Left lung (tissue), 4 donors: ENCODE measurements at regions not wholly inside any gene's neighbourhood (a gene's known extent, or its start where the extent isn't known, plus 50 kb on each side); places are given as distances from the start of the nearest gene placed in this dataset.

Experiments used
- ATAC-seq: fragments of 200-7000 bp; cut with Tn5 transposase; one replicate; pipeline ENCODE4 v1.9.1; 2020; ENCODE audit warnings: moderate library complexity
- DNase-seq, 4 donors: peaks; one replicate each; pipeline ENCODE4 v3.0.0-alpha.2; 2013 to 2020
- H3K27ac ChIP-seq, 2 donors: fragments of 200-600 bp; sonication (generic) in 1 of 2; one replicate each; pipeline versions ENCODE4 v1.5.0 to v1.8.0; 2020 to 2021
- H3K27me3 ChIP-seq, 2 donors: fragments of 200-600 bp; sonication (generic) in 1 of 2; one replicate each; pipeline versions ENCODE4 v1.5.0 to v1.8.0; 2020 to 2021
- H3K36me3 ChIP-seq, 2 donors: fragments of 200-600 bp; sonication (generic) in 1 of 2; one replicate each; pipeline versions ENCODE4 v1.5.0 to v1.8.0; 2020 to 2021
- H3K4me1 ChIP-seq, 2 donors: fragments of 200-600 bp; one replicate each; pipeline ENCODE4 v1.8.0; 2021
- H3K4me3 ChIP-seq, 2 donors: fragments of 200-600 bp; sonication (generic) in 1 of 2; one replicate each; pipeline versions ENCODE4 v1.5.0 to v1.8.0; 2020 to 2021; ENCODE audit warnings: mild to moderate bottlenecking in 1 of 2
- H3K9me3 ChIP-seq, 2 donors: fragments of 200-600 bp; sonication (generic) in 1 of 2; one replicate each; pipeline versions ENCODE4 v1.5.0 to v1.8.0; 2020 to 2021
- CTCF ChIP-seq, 2 donors: fragments of 200-600 bp; sonication (generic) in 1 of 2; IDR thresholded peaks; one replicate each; pipeline versions ENCODE4 v1.5.0 to v1.8.0; 2021; ENCODE audit warnings: antibody characterized with exemption in 2 of 2
- intact Hi-C, 2 donors: fragments of 100-400 bp; cut with DNase I; formaldehyde crosslinking; loops; one replicate each; pipeline versions ENCODE4 v1.11.2 to v1.14.2; 2022
- donor health status: DM: no; HTN: yes; CAD: no.
- donor health status: DM: no; HTN: no; CAD: no.

GRCh38 chr4:31360786-31361185 lies 640.6 kb downstream of the PCDH7 start:
- Histone ChIP-seq H3K36me3 (no peaks in the 10 kb centered on the region), H3K4me3 (no peak overlapping the region), H3K4me1 (no peaks in the 10 kb centered on the region), H3K27me3 (no peaks in the 10 kb centered on the region), H3K9me3 (peaks cover 0 to 2% of the 10 kb centered on the region in 2 donors), H3K27ac (no peak overlapping the region)
- DNase-seq (peak in 2 of 4 donors; percentile 74 to 81), ATAC-seq (peak; percentile 27)
- no peak for TF ChIP-seq CTCF (IDR thresholded peaks at IDR 0.05)
- intact Hi-C loops: no loop called here

DNA sequence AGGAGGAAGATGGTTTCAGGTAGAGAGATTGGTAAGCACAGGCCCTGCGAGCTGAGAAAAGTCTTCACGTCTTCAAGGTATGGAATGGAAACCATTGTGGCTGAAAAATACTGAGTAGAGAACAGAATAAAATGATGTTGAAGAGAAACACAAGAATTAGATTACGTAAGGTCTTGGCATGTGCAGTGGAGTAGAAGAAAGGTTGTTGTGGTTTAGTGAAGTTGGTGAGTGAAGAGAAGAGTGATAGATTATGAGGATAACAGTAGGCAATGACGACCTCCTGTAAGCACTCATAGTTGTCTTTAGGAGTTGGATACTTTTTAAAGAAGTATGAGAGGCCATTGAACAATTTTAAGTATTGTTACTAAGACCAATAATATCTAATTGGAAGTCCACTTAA lies 642.6 kb downstream of the PCDH7 start:
- ATAC-seq: no peak
- no peaks in the 10 kb centered on the region for H3K9me3 ChIP-seq
- no peak overlapping the region for H3K27ac ChIP-seq
- no peaks in the 10 kb centered on the region for H3K36me3 ChIP-seq
- H3K4me1 ChIP-seq: no peaks in the 10 kb centered on the region
- intact Hi-C loops: no loop called here
- no peak for TF ChIP-seq CTCF (IDR thresholded peaks at IDR 0.05)
- no peak for DNase-seq
- no peaks in the 10 kb centered on the region for H3K27me3 ChIP-seq
- no peak overlapping the region for H3K4me3 ChIP-seq

DNA sequence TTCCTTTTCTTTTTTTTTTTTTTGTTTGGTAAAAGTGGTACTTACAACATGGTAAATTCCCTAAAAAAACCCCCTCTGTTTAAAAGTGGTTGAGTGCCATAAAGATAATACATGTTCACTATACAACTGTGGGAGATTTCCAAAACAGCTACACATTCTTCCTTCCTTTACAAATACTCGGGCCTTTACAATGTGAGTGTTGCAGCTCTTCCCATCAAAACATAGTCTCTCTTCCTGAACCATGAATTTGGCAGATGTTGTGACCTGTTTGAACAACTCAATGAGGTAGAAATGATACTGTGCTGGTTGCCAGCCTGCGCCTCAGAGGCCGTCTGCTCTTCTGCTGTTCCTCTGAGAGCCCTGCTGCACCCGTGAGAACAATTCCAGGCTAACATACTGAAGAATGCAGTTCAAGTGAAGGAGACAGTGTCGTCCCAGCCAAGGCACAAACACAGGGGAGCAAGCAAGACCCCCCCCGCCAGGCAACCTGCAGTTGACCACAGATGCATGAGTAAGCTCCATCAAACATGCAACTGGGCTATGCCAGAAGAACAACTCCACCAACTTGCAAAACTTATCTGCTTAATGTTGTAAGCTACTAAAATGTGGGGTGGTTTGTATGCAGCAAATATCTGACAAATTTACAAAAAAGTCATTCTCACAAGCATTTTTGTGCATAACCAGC lies 645.0 kb downstream of the PCDH7 start:
- H3K4me3 ChIP-seq: no peak overlapping the region
- intact Hi-C loops: no loop called here
- no peaks in the 10 kb centered on the region for H3K4me1 ChIP-seq
- no peaks in the 10 kb centered on the region for H3K36me3 ChIP-seq
- no peak overlapping the region for H3K27ac ChIP-seq
- ATAC-seq: no peak
- DNase-seq: peak in 1 of 4 donors; percentile 28
- no peak for TF ChIP-seq CTCF (IDR thresholded peaks at IDR 0.05)
- H3K9me3 ChIP-seq: no peaks in the 10 kb centered on the region
- H3K27me3 ChIP-seq: no peaks in the 10 kb centered on the region

GRCh38 chr4:31366041-31366440 lies 645.9 kb downstream of the PCDH7 start:
- Histone ChIP-seq H3K4me1 (no peaks in the 10 kb centered on the region), H3K36me3 (no peaks in the 10 kb centered on the region), H3K9me3 (no peaks in the 10 kb centered on the region), H3K27ac (no peak overlapping the region), H3K27me3 (no peaks in the 10 kb centered on the region), H3K4me3 (no peak overlapping the region)
- no peak for DNase-seq
- intact Hi-C loops: no loop called here
- no peak for ATAC-seq
- no peak for TF ChIP-seq CTCF (IDR thresholded peaks at IDR 0.05)

DNA sequence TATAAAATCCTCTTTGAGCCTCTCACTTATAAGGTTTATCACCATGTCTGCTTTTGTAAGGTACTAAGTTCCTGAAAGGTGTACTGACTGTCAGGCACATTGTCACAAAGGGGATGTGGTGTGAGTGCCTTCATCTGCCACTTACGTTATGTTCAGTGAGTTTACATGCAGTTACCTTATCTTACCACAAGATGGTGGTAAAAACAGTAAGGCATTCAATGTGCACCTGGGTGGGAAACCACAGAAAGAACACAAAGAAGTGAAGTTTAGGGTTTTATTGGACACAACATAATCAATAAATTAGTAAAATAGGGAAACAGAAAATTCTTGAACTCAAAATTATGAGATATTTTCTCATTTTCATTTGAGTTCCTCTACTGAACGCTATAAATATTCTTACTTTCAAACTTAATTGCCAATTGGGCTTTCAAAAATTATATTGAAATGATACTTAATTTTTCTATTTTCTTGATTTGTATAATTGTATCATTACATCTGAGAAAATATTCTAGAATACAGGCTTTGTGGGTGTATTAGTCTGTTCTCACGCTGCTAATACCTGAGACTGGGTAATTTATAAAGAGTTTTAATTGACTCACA lies 650.8 kb downstream of the PCDH7 start:
- intact Hi-C loops: no loop called here
- Histone ChIP-seq H3K36me3 (no peaks in the 10 kb centered on the region), H3K27ac (no peak overlapping the region), H3K4me3 (no peak overlapping the region), H3K4me1 (no peaks in the 10 kb centered on the region), H3K9me3 (peaks cover 0 to 3% of the 10 kb centered on the region in 2 donors), H3K27me3 (no peaks in the 10 kb centered on the region)
- peak; percentile 51 to 62 for TF ChIP-seq CTCF (IDR thresholded peaks at IDR 0.05)
- peak in 1 of 4 donors; percentile 43 for DNase-seq
- ATAC-seq: peak; percentile 81
